ENCODE measurements at regions not wholly inside any gene's neighbourhood (a gene's known extent, or its start where the extent isn't known, plus 50 kb on each side); places are given as distances from the start of the nearest gene placed in this dataset.

- TF ChIP-seq FOXP2 (optimal IDR thresholded peaks at IDR 0.05; ENCODE audit: borderline replicate concordance, extremely low read depth, extremely low read length, insufficient read depth): no peak
- no peak for TF ChIP-seq REST (IDR thresholded peaks at IDR 0.05; ENCODE audit: insufficient read depth in 1 of 2, low read depth in 2 of 2, low read length in 2 of 2)
- TF ChIP-seq SIN3A (IDR thresholded peaks at IDR 0.05; ENCODE audit: borderline replicate concordance, insufficient read depth, low read length): no peak
- TF ChIP-seq POLR2AphosphoS5 (IDR thresholded peaks at IDR 0.05; ENCODE audit: low read depth, low read length): no peak
- TF ChIP-seq TAF1 (IDR thresholded peaks at IDR 0.05; ENCODE audit: borderline replicate concordance, insufficient read depth, low read length): no peak
These were observed 275.6 kb upstream of the SLC30A5 start for GRCh38 chr5:68818057-68818695.

- TF ChIP-seq POLR2AphosphoS5 (IDR thresholded peaks at IDR 0.05; ENCODE audit: low read depth, low read length) (no peak), REST (IDR thresholded peaks at IDR 0.05; ENCODE audit: insufficient read depth in 1 of 2, low read depth in 2 of 2, low read length in 2 of 2) (no peak), FOXP2 (optimal IDR thresholded peaks at IDR 0.05; ENCODE audit: borderline replicate concordance, extremely low read depth, extremely low read length, insufficient read depth) (no peak), SIN3A (IDR thresholded peaks at IDR 0.05; ENCODE audit: borderline replicate concordance, insufficient read depth, low read length) (no peak), TAF1 (IDR thresholded peaks at IDR 0.05; ENCODE audit: borderline replicate concordance, insufficient read depth, low read length) (no peak)
These were observed 274.9 kb upstream of the SLC30A5 start for GRCh38 chr5:68818870-68819269.

- no peak for TF ChIP-seq SIN3A (IDR thresholded peaks at IDR 0.05; ENCODE audit: borderline replicate concordance, insufficient read depth, low read length)
- no peak for TF ChIP-seq FOXP2 (optimal IDR thresholded peaks at IDR 0.05; ENCODE audit: borderline replicate concordance, extremely low read depth, extremely low read length, insufficient read depth)
- TF ChIP-seq TAF1 (IDR thresholded peaks at IDR 0.05; ENCODE audit: borderline replicate concordance, insufficient read depth, low read length): no peak
- no peak for TF ChIP-seq REST (IDR thresholded peaks at IDR 0.05; ENCODE audit: insufficient read depth in 1 of 2, low read depth in 2 of 2, low read length in 2 of 2)
- no peak for TF ChIP-seq POLR2AphosphoS5 (IDR thresholded peaks at IDR 0.05; ENCODE audit: low read depth, low read length)
These were observed 272.8 kb upstream of the SLC30A5 start for GRCh38 chr5:68821056-68821455.

GRCh38 chr5:68822796-68823195 is 271.0 kb upstream of the SLC30A5 start:
- no peak for TF ChIP-seq REST (IDR thresholded peaks at IDR 0.05; ENCODE audit: insufficient read depth in 1 of 2, low read depth in 2 of 2, low read length in 2 of 2)
- TF ChIP-seq POLR2AphosphoS5 (IDR thresholded peaks at IDR 0.05; ENCODE audit: low read depth, low read length): no peak
- no peak for TF ChIP-seq SIN3A (IDR thresholded peaks at IDR 0.05; ENCODE audit: borderline replicate concordance, insufficient read depth, low read length)
- no peak for TF ChIP-seq FOXP2 (optimal IDR thresholded peaks at IDR 0.05; ENCODE audit: borderline replicate concordance, extremely low read depth, extremely low read length, insufficient read depth)
- no peak for TF ChIP-seq TAF1 (IDR thresholded peaks at IDR 0.05; ENCODE audit: borderline replicate concordance, insufficient read depth, low read length)

Data from PFSK-1 (cell line).